DND-41 (cell line): ENCODE measurements at regions not wholly inside any gene's neighbourhood (a gene's known extent, or its start where the extent isn't known, plus 50 kb on each side); places are given as distances from the start of the nearest gene placed in this dataset.
A peak's percentile ranks its signal among the peaks of the same experiment; 100 is the strongest.

Experiments
- ATAC-seq: fragments of 200-7000 bp; cut with Tn5 transposase; 3 replicates; pipeline ENCODE4 v1.9.1; 2021; ENCODE audit warnings: low read depth; ENCODE audit not compliant: insufficient read depth
- DNase-seq: peaks from one replicate; pipeline ENCODE4 v3.0.0-alpha.2; 2020
- H2AFZ ChIP-seq: 2 replicates; pipeline ENCODE4 v1.6.0; 2012; ENCODE audit warnings: low read depth, low read length
- H3K27ac ChIP-seq: 2 replicates; pipeline ENCODE4 v1.5.1; 2012; ENCODE audit warnings: low read length, inconsistent platforms
- H3K27me3 ChIP-seq: fragments of 200-600 bp; sonication (generic); 2 replicates; pipeline ENCODE4 v1.6.0; 2012; ENCODE audit warnings: low read length, mild to moderate bottlenecking, inconsistent platforms; ENCODE audit not compliant: insufficient read depth, poor library complexity
- H3K36me3 ChIP-seq: 2 replicates; pipeline ENCODE4 v1.5.1; 2012; ENCODE audit warnings: low read length, inconsistent platforms; ENCODE audit not compliant: insufficient read depth
- H3K4me1 ChIP-seq: 2 replicates; pipeline ENCODE4 v1.5.1; 2012; ENCODE audit warnings: mild to moderate bottlenecking, low read length; ENCODE audit not compliant: insufficient read depth
- H3K4me2 ChIP-seq: 2 replicates; pipeline ENCODE4 v1.6.0; 2012; ENCODE audit warnings: mild to moderate bottlenecking, moderate library complexity, low read length, inconsistent platforms; ENCODE audit not compliant: insufficient read depth
- H3K4me3 ChIP-seq, 2 experiments: fragments of 200-600 bp in 1 of 2; shearing (Covaris generic) in 1 of 2; 2 replicates each; pipeline ENCODE4 v1.5.1; 2012 to 2016; ENCODE audit warnings: inconsistent platforms in 2 of 2, low read length in 2 of 2, mild to moderate bottlenecking in 2 of 2, low read depth in 1 of 2, moderate library complexity in 1 of 2
- H3K79me2 ChIP-seq: 2 replicates; pipeline ENCODE4 v1.6.0; 2012; ENCODE audit warnings: low read length, inconsistent platforms; ENCODE audit not compliant: insufficient read depth
- H3K9ac ChIP-seq: 2 replicates; pipeline ENCODE4 v1.6.0; 2012; ENCODE audit warnings: low read depth, mild to moderate bottlenecking, inconsistent platforms, low read length, moderate library complexity
- H3K9me3 ChIP-seq: 2 replicates; pipeline ENCODE4 v1.5.1; 2012; ENCODE audit warnings: low read length, moderate library complexity, mild to moderate bottlenecking, inconsistent platforms; ENCODE audit not compliant: insufficient read depth, severe bottlenecking
- H4K20me1 ChIP-seq: 2 replicates; pipeline ENCODE4 v1.6.0; 2012; ENCODE audit warnings: low read length; ENCODE audit not compliant: insufficient read depth
- CTCF ChIP-seq: IDR thresholded peaks from 2 replicates; pipeline ENCODE4 v1.5.1; 2012; ENCODE audit warnings: borderline replicate concordance, low read length, moderate library complexity, mild to moderate bottlenecking; ENCODE audit not compliant: poor library complexity, severe bottlenecking; ENCODE audit errors: extremely low read depth
- EZH2 ChIP-seq: IDR thresholded peaks from 3 replicates; pipeline ENCODE4 v1.6.1; 2012; ENCODE audit warnings: borderline replicate concordance, low read depth, mild to moderate bottlenecking, moderate library complexity, low read length, inconsistent platforms; ENCODE audit not compliant: severe bottlenecking

GRCh38 chr6:106035655-106036054 lies 50.5 kb upstream of the PRDM1 start:
- DNase-seq (no peak), ATAC-seq (no peak)
- Histone ChIP-seq H3K4me2 (no peak overlapping the region), H3K27ac (no peak overlapping the region), H3K4me3 (no peak overlapping the region), H3K36me3 (no peaks in the 10 kb centered on the region), H2AFZ (no peak overlapping the region), H3K27me3 (no peaks in the 10 kb centered on the region), H3K9me3 (peaks cover 10% of the 10 kb centered on the region), H3K9ac (no peak overlapping the region), H3K4me1 (peaks cover 15% of the 10 kb centered on the region), H3K79me2 (no peaks in the 10 kb centered on the region), H4K20me1 (no peaks in the 10 kb centered on the region)
- no peak for TF ChIP-seq EZH2
- TF ChIP-seq CTCF, result no peak

GRCh38 chr6:106033806-106034205 lies 52.3 kb upstream of the PRDM1 start:
- H3K79me2 ChIP-seq, result no peaks in the 10 kb centered on the region
- H3K9ac ChIP-seq, result no peak overlapping the region
- no peak overlapping the region for H2AFZ ChIP-seq
- ATAC-seq (no peak), DNase-seq (no peak)
- H3K9me3 ChIP-seq, result peaks cover 10% of the 10 kb centered on the region
- no peaks in the 10 kb centered on the region for H3K36me3 ChIP-seq
- H3K4me1 ChIP-seq, result peaks cover 15% of the 10 kb centered on the region
- H3K4me3 ChIP-seq, result no peak overlapping the region
- no peaks in the 10 kb centered on the region for H4K20me1 ChIP-seq
- no peak overlapping the region for H3K27ac ChIP-seq
- TF ChIP-seq CTCF (no peak), EZH2 (no peak)
- H3K27me3 ChIP-seq, result no peaks in the 10 kb centered on the region
- H3K4me2 ChIP-seq, result no peak overlapping the region

GRCh38 chr6:106027758-106028157 lies 58.4 kb upstream of the PRDM1 start:
- TF ChIP-seq CTCF, result no peak
- TF ChIP-seq EZH2, result no peak
- Histone ChIP-seq H4K20me1 (no peaks in the 10 kb centered on the region), H3K27ac (peak overlapping the region; percentile 76), H3K27me3 (no peaks in the 10 kb centered on the region), H3K4me2 (peak overlapping the region; percentile 68), H3K4me1 (peaks cover 25% of the 10 kb centered on the region), H2AFZ (peak overlapping the region; percentile 67; the same call in 1 of the 2 replicates), H3K79me2 (no peaks in the 10 kb centered on the region), H3K4me3 (no peak overlapping the region), H3K9me3 (no peaks in the 10 kb centered on the region), H3K36me3 (no peaks in the 10 kb centered on the region), H3K9ac (peak overlapping the region; percentile 48)
- DNase-seq (no peak), ATAC-seq (no peak)
